ENCODE measurements at regions not wholly inside any gene's neighbourhood (a gene's known extent, or its start where the extent isn't known, plus 50 kb on each side); places are given as distances from the start of the nearest gene placed in this dataset.
A peak's percentile ranks its signal among the peaks of the same experiment; 100 is the strongest.
"Not testable (repeated sequence)": the region's sequence is repeated elsewhere in the genome, so short reads cannot be mapped to it uniquely, and the experiment has no call there.

GRCh38 chrX:74009041-74009440 lies 156.5 kb upstream of the XIST start:
- H3K4me3 ChIP-seq (ENCODE audit: low read depth, low read length), result no peak overlapping the region
- no peak for DNase-seq (ENCODE audit: low read depth)
- TF ChIP-seq MYC (IDR thresholded peaks at IDR 0.05; ENCODE audit: low read depth, low read length) (no peak), POLR2A (IDR thresholded peaks at IDR 0.05; ENCODE audit: extremely low read depth, insufficient read length) (no peak), CTCF (IDR thresholded peaks at IDR 0.05; ENCODE audit: low read depth, low read length) (no peak)
- TF ChIP-seq, protein P1, sequence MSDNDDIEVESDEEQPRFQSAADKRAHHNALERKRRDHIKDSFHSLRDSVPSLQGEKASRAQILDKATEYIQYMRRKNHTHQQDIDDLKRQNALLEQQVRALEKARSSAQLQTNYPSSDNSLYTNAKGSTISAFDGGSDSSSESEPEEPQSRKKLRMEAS (IDR thresholded peaks at IDR 0.05; ENCODE audit: low read depth, low read length), result no peak

DNA sequence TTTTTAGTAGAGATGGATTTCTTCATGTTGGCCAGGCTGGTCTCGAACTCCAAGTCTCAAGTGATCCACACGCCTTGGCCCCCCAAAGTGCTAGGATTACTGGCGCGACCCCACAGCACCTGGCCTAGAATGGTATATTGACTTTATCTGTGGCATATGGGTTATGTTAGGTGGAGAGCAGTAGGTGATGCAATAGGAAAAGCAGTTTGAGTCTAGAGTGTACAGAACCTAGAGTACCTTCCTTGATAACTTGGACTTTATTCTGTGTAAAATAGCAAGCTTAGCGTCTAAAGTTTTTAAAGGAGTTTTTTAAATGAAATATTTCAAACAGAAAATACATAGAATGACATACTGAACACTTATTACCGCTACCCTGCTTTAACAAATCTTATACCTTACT lies 139.5 kb upstream of the XIST start:
- TF ChIP-seq POLR2A (IDR thresholded peaks at IDR 0.05; ENCODE audit: extremely low read depth, insufficient read length) (no peak), MYC (IDR thresholded peaks at IDR 0.05; ENCODE audit: low read depth, low read length) (no peak), CTCF (IDR thresholded peaks at IDR 0.05; ENCODE audit: low read depth, low read length) (no peak)
- TF ChIP-seq, protein P1 (IDR thresholded peaks at IDR 0.05; ENCODE audit: low read depth, low read length), result no peak
- no peak for DNase-seq (ENCODE audit: low read depth)
- H3K4me3 ChIP-seq (ENCODE audit: low read depth, low read length), result no peak overlapping the region

DNA sequence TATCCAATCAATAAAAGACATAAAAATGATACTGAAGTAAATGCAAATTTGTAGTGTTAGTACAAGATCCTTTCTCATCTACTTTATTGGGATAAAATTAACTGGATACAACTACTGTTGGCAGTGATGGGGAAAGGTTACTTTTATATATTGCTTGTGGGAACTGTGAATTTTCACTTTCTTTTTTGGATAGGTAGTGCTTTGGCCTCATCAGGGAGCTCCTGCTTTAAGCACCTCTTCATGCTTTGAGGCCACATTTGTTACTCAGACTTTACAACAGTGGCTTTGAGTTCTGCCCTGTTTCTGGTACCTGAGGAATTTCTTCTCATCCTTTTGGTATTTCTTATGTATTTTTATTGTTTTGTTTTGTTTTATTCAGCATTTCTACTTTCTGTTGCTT lies 134.7 kb upstream of the XIST start:
- DNase-seq (ENCODE audit: low read depth), result no peak
- H3K4me3 ChIP-seq (ENCODE audit: low read depth, low read length), result no peak overlapping the region
- no peak for TF ChIP-seq CTCF (IDR thresholded peaks at IDR 0.05; ENCODE audit: low read depth, low read length)
- TF ChIP-seq, protein P1 (IDR thresholded peaks at IDR 0.05; ENCODE audit: low read depth, low read length), result no peak
- TF ChIP-seq POLR2A (IDR thresholded peaks at IDR 0.05; ENCODE audit: extremely low read depth, insufficient read length), result no peak
- TF ChIP-seq MYC (IDR thresholded peaks at IDR 0.05; ENCODE audit: low read depth, low read length), result no peak

- no peak overlapping the region for H3K4me3 ChIP-seq (ENCODE audit: low read depth, low read length)
- DNase-seq (ENCODE audit: low read depth), result no peak
- TF ChIP-seq CTCF (IDR thresholded peaks at IDR 0.05; ENCODE audit: low read depth, low read length) (no peak), POLR2A (IDR thresholded peaks at IDR 0.05; ENCODE audit: extremely low read depth, insufficient read length) (no peak), MYC (IDR thresholded peaks at IDR 0.05; ENCODE audit: low read depth, low read length) (no peak)
- TF ChIP-seq, protein P1 (IDR thresholded peaks at IDR 0.05; ENCODE audit: low read depth, low read length), result no peak
Measured at GRCh38 chrX:73979551-73980131, 127.1 kb upstream of the XIST start.

DNA sequence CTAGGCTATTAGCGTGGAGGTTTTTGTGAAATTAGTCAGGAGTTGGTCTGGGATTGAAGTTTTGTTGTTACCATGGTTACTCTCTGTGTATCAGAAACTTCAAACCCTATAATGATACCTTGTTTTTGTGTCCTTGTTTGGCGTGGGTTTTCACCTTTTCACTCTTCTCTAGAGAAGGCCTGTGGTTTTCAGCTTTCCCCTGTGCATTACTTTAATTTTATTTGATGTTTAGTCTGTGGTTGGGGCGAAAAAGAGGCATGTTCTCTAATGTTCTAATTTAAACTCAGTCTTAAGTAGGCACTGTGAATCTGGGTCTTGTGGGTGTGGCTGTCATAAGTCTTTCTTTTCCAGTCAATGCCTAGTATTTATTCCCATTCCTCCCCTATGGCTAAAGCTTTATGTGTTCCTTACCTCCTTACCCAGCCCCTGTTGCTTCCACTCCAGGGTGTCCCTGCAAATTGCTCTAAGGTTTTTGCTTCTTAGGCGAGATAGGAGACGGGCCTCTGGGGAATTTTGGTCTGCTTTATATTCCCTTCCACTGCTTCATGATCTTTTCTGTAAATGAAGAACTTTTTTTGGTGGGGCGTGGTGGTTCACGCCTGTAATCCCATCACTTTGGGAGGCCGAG lies 125.1 kb upstream of the XIST start:
- peak; percentile 6 for DNase-seq (ENCODE audit: low read depth)
- TF ChIP-seq POLR2A (IDR thresholded peaks at IDR 0.05; ENCODE audit: extremely low read depth, insufficient read length) (no peak), CTCF (IDR thresholded peaks at IDR 0.05; ENCODE audit: low read depth, low read length) (no peak), MYC (IDR thresholded peaks at IDR 0.05; ENCODE audit: low read depth, low read length) (no peak)
- TF ChIP-seq, protein P1 (IDR thresholded peaks at IDR 0.05; ENCODE audit: low read depth, low read length), result no peak
- H3K4me3 ChIP-seq (ENCODE audit: low read depth, low read length), result no peak overlapping the region

GRCh38 chrX:73967461-73967860 lies 114.9 kb upstream of the XIST start:
- H3K4me3 ChIP-seq (ENCODE audit: low read depth, low read length); DNase-seq (ENCODE audit: low read depth): not testable (repeated sequence)

Measured in NB4 (cell line).